ENCODE measurements at regions not wholly inside any gene's neighbourhood (a gene's known extent, or its start where the extent isn't known, plus 50 kb on each side); places are given as distances from the start of the nearest gene placed in this dataset.

- TF ChIP-seq CTCF (IDR thresholded peaks at IDR 0.05) (no peak), POLR2A (IDR thresholded peaks at IDR 0.05) (no peak)
Measured at GRCh38 chr13:64088491-64088890, 2672.8 kb upstream of the PCDH20 start.
